DMS153 treated with DMSO at 0.1 percent for 48 hours (cell line): ENCODE measurements at regions not wholly inside any gene's neighbourhood (a gene's known extent, or its start where the extent isn't known, plus 50 kb on each side); places are given as distances from the start of the nearest gene placed in this dataset.

Source experiments
- DNase-seq: peaks from one replicate; lab custom pipeline; 2025; ENCODE audit not compliant: unreplicated experiment; lab: John Stamatoyannopoulos, UW

- DNase-seq = no peak
Measured at GRCh38 chr16:86898386-86898785, 320.0 kb downstream of the FOXL1 start.

- DNase-seq = no peak
Measured at GRCh38 chr16:86899151-86899550, 320.8 kb downstream of the FOXL1 start.

- no peak for DNase-seq
Measured at GRCh38 chr16:86899757-86900156, 321.4 kb downstream of the FOXL1 start.

GRCh38 chr16:86901483-86901882, 323.1 kb downstream of the FOXL1 start:
- no peak for DNase-seq

- DNase-seq = no peak
Measured at GRCh38 chr16:86902656-86903001, 324.3 kb downstream of the FOXL1 start.

- no peak for DNase-seq
Measured at GRCh38 chr16:86903068-86903467, 324.7 kb downstream of the FOXL1 start.

GRCh38 chr16:86905302-86905701, 327.0 kb downstream of the FOXL1 start:
- no peak for DNase-seq

- no peak for DNase-seq
Measured at GRCh38 chr16:86906623-86907022, 328.3 kb downstream of the FOXL1 start.

- DNase-seq = no peak
Measured at GRCh38 chr16:86909359-86910160, 331.2 kb downstream of the FOXL1 start.

GRCh38 chr16:86910161-86910769, 331.9 kb downstream of the FOXL1 start:
- no peak for DNase-seq

GRCh38 chr16:86911437-86911958, 333.1 kb downstream of the FOXL1 start:
- DNase-seq = no peak

GRCh38 chr16:86913886-86914285, 335.5 kb downstream of the FOXL1 start:
- DNase-seq = no peak

GRCh38 chr16:86914876-86915717, 336.7 kb downstream of the FOXL1 start:
- no peak for DNase-seq

GRCh38 chr16:86917471-86918365, 339.4 kb downstream of the FOXL1 start:
- no peak for DNase-seq

GRCh38 chr16:86918637-86919036, 340.3 kb downstream of the FOXL1 start:
- no peak for DNase-seq

- DNase-seq = no peak
Measured at GRCh38 chr16:86919078-86919477, 340.7 kb downstream of the FOXL1 start.

- DNase-seq = no peak
Measured at GRCh38 chr16:86919578-86920305, 341.4 kb downstream of the FOXL1 start.

- DNase-seq = no peak
Measured at GRCh38 chr16:86921289-86921688, 342.9 kb downstream of the FOXL1 start.

- no peak for DNase-seq
Measured at GRCh38 chr16:86922311-86922710, 344.0 kb downstream of the FOXL1 start.

GRCh38 chr16:86923656-86924055, 345.3 kb downstream of the FOXL1 start:
- no peak for DNase-seq
